ENCODE measurements at regions not wholly inside any gene's neighbourhood (a gene's known extent, or its start where the extent isn't known, plus 50 kb on each side); places are given as distances from the start of the nearest gene placed in this dataset.

DNA sequence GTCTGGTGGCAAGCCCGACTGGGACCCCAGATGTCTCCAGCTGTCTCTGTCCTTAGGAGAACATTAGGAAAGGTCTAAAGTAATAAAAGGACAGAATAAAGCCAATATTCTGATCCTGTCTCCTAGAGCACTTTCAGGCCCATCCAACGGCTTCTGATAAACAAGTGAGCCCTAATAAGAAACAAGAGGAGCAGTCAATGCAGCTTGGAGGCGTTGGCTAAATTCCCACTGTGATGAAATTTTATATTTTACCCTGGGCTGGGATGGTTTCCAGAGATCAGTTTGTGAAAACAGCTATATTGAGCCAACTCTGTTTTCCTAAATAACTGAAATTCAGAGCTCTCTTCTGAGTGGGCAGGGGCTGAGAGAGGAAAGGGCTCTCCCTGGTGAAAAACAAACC, 55.5 kb upstream of the SRRM4 start:
- TF ChIP-seq, protein P1, sequence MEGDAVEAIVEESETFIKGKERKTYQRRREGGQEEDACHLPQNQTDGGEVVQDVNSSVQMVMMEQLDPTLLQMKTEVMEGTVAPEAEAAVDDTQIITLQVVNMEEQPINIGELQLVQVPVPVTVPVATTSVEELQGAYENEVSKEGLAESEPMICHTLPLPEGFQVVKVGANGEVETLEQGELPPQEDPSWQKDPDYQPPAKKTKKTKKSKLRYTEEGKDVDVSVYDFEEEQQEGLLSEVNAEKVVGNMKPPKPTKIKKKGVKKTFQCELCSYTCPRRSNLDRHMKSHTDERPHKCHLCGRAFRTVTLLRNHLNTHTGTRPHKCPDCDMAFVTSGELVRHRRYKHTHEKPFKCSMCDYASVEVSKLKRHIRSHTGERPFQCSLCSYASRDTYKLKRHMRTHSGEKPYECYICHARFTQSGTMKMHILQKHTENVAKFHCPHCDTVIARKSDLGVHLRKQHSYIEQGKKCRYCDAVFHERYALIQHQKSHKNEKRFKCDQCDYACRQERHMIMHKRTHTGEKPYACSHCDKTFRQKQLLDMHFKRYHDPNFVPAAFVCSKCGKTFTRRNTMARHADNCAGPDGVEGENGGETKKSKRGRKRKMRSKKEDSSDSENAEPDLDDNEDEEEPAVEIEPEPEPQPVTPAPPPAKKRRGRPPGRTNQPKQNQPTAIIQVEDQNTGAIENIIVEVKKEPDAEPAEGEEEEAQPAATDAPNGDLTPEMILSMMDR (IDR thresholded peaks at IDR 0.05) = no peak
- TF ChIP-seq POLR2A (IDR thresholded peaks at IDR 0.05) = no peak
